Small intestine (tissue), 7 donors: ENCODE measurements at regions not wholly inside any gene's neighbourhood (a gene's known extent, or its start where the extent isn't known, plus 50 kb on each side); places are given as distances from the start of the nearest gene placed in this dataset.

Experiments
- DNase-seq, 2 donors: peaks; one replicate each; pipeline versions ENCODE4 v3.0.0 to v3.0.0-alpha.2; 2013
- FAIRE-seq: peaks from 2 replicates; lab custom pipeline; 2012; peaks lifted over from hg19 to GRCh38; lab: Jason Lieb, UNC
- H3K27ac ChIP-seq, 3 donors: one replicate each; pipeline ENCODE4 v1.5.1; 2013; ENCODE audit warnings: low read length in 2 of 3, mild to moderate bottlenecking in 2 of 3, control low read depth in 1 of 3, inconsistent platforms in 1 of 3, low read depth in 1 of 3, moderate library complexity in 1 of 3
- H3K27me3 ChIP-seq, 3 donors: one replicate each; pipeline ENCODE4 v1.6.1; 2013; ENCODE audit warnings: low read length in 3 of 3, inconsistent platforms in 1 of 3; ENCODE audit not compliant: control insufficient read depth in 3 of 3, insufficient read depth in 3 of 3
- H3K36me3 ChIP-seq, 3 donors: one replicate each; pipeline ENCODE4 v1.6.1; 2013; ENCODE audit warnings: low read length in 3 of 3, inconsistent platforms in 1 of 3, low read depth in 1 of 3, mild to moderate bottlenecking in 1 of 3, moderate library complexity in 1 of 3; ENCODE audit not compliant: control insufficient read depth in 3 of 3, insufficient read depth in 2 of 3
- H3K4me1 ChIP-seq, 3 donors: one replicate each; pipeline ENCODE4 v1.6.1; 2013; ENCODE audit warnings: low read length in 2 of 3, inconsistent platforms in 1 of 3, low read depth in 1 of 3, mild to moderate bottlenecking in 1 of 3, moderate library complexity in 1 of 3; ENCODE audit not compliant: control insufficient read depth in 3 of 3, insufficient read depth in 2 of 3
- H3K4me3 ChIP-seq, 3 donors: one replicate each; pipeline ENCODE4 v1.5.1; 2013; ENCODE audit warnings: low read length in 3 of 3, control low read depth in 1 of 3, inconsistent platforms in 1 of 3, low read depth in 1 of 3, mild to moderate bottlenecking in 1 of 3, moderate library complexity in 1 of 3
- H3K9me3 ChIP-seq, 2 donors: one replicate each; pipeline ENCODE4 v1.6.1; 2013; ENCODE audit warnings: low read depth in 1 of 2, low read length in 1 of 2; ENCODE audit not compliant: control insufficient read depth in 2 of 2, insufficient read depth in 1 of 2
- WGBS, 3 donors: extraction: QIAGEN DNeasy Blood & Tissue Kit; methylation state at CpG; one replicate each; pipeline ENCODE4 v1.1.7; 2013; 5-methylcytosine and 5-hydroxymethylcytosine counted together
- donor health status: healthy with polysubstance abuse.
- donor health status: control.
- donor health status: control.
- donor health status: Bipolar disorder and iron deficiency.
- donor health status: healthy.

DNA sequence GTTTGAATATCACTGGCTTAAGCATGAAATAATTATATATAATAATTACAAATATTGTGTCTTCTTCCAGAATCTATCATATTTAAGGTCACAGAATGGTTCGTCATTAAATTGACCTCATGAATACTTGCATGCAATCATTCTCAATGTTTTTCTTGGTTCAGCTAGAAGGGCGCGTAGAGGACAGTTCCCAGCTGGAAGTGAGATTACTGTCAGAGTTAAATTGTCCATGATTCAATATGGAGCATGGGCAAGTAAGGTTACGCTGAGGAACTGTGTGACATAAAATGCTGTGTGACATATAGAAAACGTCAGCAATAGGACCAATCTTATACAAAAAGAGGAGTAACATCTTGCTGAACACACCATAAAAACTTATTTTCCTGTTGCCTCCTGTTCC, 2423.5 kb upstream of the RAG2 start:
- FAIRE-seq (no peak), DNase-seq (no peak)
- no peak overlapping the region for H3K27ac ChIP-seq
- H3K9me3 ChIP-seq: no peaks in the 10 kb centered on the region
- no peaks in the 10 kb centered on the region for H3K4me1 ChIP-seq
- H3K4me3 ChIP-seq: no peak overlapping the region
- H3K36me3 ChIP-seq: no peaks in the 10 kb centered on the region
- H3K27me3 ChIP-seq: no peaks in the 10 kb centered on the region
- 68 to 72% (median 72%) methylated on average over 5 of the region's 5 CpGs for WGBS, 3 donors

DNA sequence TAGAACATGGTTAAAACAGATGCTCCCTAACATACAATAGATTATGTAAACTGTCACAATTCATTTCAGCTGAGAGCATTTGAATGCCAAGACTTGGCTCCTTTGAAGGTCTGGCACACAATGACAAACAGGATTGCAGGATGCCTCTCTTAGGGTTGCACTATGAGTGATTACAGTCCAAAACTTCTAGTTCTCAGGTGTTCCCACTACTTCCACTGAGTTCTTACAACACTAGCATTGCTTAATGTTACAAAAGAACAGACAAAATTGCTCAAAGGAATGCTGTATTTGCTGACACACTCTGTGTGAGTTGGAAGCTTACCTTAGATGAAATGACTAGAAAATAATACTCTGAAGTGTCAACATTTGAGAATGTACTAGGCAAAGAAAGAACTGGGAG, 2413.8 kb upstream of the RAG2 start:
- Histone ChIP-seq H3K4me1 (no peaks in the 10 kb centered on the region), H3K27me3 (no peaks in the 10 kb centered on the region), H3K27ac (no peak overlapping the region), H3K9me3 (no peaks in the 10 kb centered on the region), H3K36me3 (no peaks in the 10 kb centered on the region), H3K4me3 (no peak overlapping the region)
- no peak for DNase-seq
- FAIRE-seq: no peak

- Histone ChIP-seq H3K4me1 (no peaks in the 10 kb centered on the region), H3K36me3 (no peaks in the 10 kb centered on the region), H3K9me3 (no peaks in the 10 kb centered on the region), H3K27me3 (no peaks in the 10 kb centered on the region), H3K4me3 (no peak overlapping the region), H3K27ac (no peak overlapping the region)
- DNase-seq: no peak
- WGBS, 3 donors: 50 to 62% (median 60%) methylated on average over 2 of the region's 2 CpGs
- no peak for FAIRE-seq
Measured at GRCh38 chr11:38990841-38991240, 2392.8 kb upstream of the RAG2 start.

DNA sequence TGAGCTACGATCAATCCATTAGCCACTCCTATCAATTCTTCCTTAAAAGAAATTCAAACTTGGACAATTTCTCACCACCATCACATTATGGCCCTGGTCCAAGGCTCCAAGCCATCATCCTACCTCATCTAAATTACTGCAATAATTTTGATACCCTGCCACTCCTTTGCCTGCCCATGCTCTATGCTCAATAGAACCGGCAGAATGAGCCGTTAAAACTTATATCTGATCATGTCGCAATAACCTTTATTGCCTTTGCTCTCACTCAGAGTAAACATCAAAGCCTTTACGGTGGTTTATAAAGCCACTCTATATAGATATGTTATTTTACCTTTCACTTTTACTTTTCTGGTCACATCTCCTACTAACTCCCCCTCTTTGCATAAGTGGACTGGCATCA, 2392.1 kb upstream of the RAG2 start:
- H3K36me3 ChIP-seq: no peaks in the 10 kb centered on the region
- H3K27me3 ChIP-seq: no peaks in the 10 kb centered on the region
- no peak overlapping the region for H3K4me3 ChIP-seq
- FAIRE-seq: no peak
- no peak overlapping the region for H3K27ac ChIP-seq
- no peaks in the 10 kb centered on the region for H3K9me3 ChIP-seq
- 8 to 58% (median 31%) methylated on average over 5 of the region's 5 CpGs for WGBS, 3 donors
- no peaks in the 10 kb centered on the region for H3K4me1 ChIP-seq
- DNase-seq: peak; percentile 9 to 74

GRCh38 chr11:38988908-38989307, 2390.9 kb upstream of the RAG2 start:
- no peak overlapping the region for H3K4me3 ChIP-seq
- no peak for FAIRE-seq
- no peaks in the 10 kb centered on the region for H3K27me3 ChIP-seq
- no peaks in the 10 kb centered on the region for H3K4me1 ChIP-seq
- WGBS, 3 donors: 61 to 72% (median 71%) methylated on average over 4 of the region's 4 CpGs
- no peaks in the 10 kb centered on the region for H3K9me3 ChIP-seq
- H3K36me3 ChIP-seq: no peaks in the 10 kb centered on the region
- H3K27ac ChIP-seq: no peak overlapping the region
- DNase-seq: no peak

DNA sequence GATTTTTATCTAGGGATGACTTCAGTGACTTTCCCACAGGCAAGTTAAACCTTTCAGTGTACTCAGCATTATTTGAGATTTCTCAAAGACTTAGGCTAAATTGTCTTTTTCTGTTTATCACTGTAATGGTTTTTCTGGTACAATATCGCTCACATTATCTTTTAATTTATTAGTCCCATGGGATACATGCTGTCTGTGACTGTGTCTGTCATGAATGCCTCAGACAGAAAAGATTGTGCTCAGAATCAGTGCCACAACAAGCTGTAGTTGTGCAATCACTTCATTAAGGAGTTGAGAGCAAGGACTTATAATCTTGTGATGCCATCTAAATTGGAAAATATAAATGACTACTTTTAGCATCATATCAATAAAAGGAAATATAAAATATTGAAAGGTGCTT, 2374.2 kb upstream of the RAG2 start:
- Histone ChIP-seq H3K4me1 (no peaks in the 10 kb centered on the region), H3K27ac (no peak overlapping the region), H3K4me3 (no peak overlapping the region), H3K27me3 (no peaks in the 10 kb centered on the region), H3K36me3 (no peaks in the 10 kb centered on the region), H3K9me3 (no peaks in the 10 kb centered on the region)
- DNase-seq (no peak), FAIRE-seq (no peak)
- 80 to 90% (median 86%) methylated on average over 1 of the region's 1 CpG for WGBS, 3 donors

DNA sequence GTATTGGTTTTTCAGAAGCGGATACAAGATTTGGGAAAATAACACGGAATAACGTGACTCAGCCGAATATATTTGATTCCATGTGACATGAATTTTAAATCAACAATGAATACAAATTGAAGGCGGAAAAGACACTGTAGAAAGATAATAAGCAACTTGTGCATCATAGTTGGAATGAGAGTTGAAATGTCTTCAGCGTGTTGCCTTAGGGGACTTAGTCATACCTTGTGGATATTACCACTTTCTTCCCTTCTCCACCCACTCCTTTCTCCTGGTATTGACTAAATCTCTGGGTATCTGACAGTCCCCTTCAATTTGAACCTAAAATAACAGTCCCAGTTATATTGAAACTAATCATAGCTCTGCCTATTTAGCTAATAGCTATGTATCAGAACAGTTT, 2373.1 kb upstream of the RAG2 start:
- H3K36me3 ChIP-seq: no peaks in the 10 kb centered on the region
- no peak overlapping the region for H3K27ac ChIP-seq
- no peaks in the 10 kb centered on the region for H3K4me1 ChIP-seq
- H3K4me3 ChIP-seq: no peak overlapping the region
- H3K9me3 ChIP-seq: no peaks in the 10 kb centered on the region
- H3K27me3 ChIP-seq: no peaks in the 10 kb centered on the region
- FAIRE-seq: no peak
- no peak for DNase-seq
- 78 to 90% (median 86%) methylated on average over 6 of the region's 6 CpGs for WGBS, 3 donors

DNA sequence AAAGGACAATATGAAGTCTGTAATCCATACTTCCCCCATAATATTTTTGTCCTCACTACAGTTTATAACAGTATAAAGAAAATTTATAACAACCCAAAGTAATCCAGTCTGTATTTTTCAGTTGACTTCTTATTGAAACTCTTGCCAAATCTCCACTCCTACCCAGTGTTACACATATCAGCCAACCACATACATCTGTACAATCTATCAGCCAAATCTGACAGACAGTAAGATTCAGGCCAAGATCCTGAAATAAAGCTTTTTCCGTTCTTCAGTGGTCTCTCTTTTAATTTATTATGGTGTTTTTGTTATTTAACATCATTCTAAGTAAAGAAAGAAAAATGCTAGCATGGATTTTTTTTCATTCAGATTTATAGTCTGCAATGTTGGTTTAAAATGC, 2370.9 kb upstream of the RAG2 start:
- no peaks in the 10 kb centered on the region for H3K27me3 ChIP-seq
- H3K9me3 ChIP-seq: no peaks in the 10 kb centered on the region
- no peaks in the 10 kb centered on the region for H3K36me3 ChIP-seq
- H3K4me3 ChIP-seq: no peak overlapping the region
- FAIRE-seq (no peak), DNase-seq (no peak)
- no peak overlapping the region for H3K27ac ChIP-seq
- H3K4me1 ChIP-seq: no peaks in the 10 kb centered on the region
- WGBS, 3 donors: 0% methylated on average over 1 of the region's 1 CpG

GRCh38 chr11:38952698-38953097, 2354.7 kb upstream of the RAG2 start:
- DNase-seq (no peak), FAIRE-seq (no peak)
- no peaks in the 10 kb centered on the region for H3K27me3 ChIP-seq
- no peaks in the 10 kb centered on the region for H3K36me3 ChIP-seq
- 80 to 83% (median 81%) methylated on average over 4 of the region's 4 CpGs for WGBS, 3 donors
- H3K4me3 ChIP-seq: no peak overlapping the region
- H3K4me1 ChIP-seq: no peaks in the 10 kb centered on the region
- H3K9me3 ChIP-seq: no peaks in the 10 kb centered on the region
- no peak overlapping the region for H3K27ac ChIP-seq
